Left colon (tissue), 2 donors: ENCODE measurements at regions not wholly inside any gene's neighbourhood (a gene's known extent, or its start where the extent isn't known, plus 50 kb on each side); places are given as distances from the start of the nearest gene placed in this dataset.

Experiments used
- ATAC-seq: fragments of 200-7000 bp; cut with Tn5 transposase; one replicate; pipeline ENCODE4 v1.9.1; 2020; ENCODE audit warnings: mild to moderate bottlenecking, moderate library complexity
- DNase-seq, 2 donors: peaks; one replicate each; pipeline ENCODE4 v3.0.0-alpha.2; 2020
- intact Hi-C, 2 donors: fragments of 100-400 bp; cut with DNase I in 1 of 2; cut with micrococcal nuclease in 1 of 2; formaldehyde crosslinking; loops; one replicate each; pipeline versions ENCODE4 v1.11.2 to v1.14.0; 2022; cut with DNase I, micrococcal nuclease
- donor health status: DM: no; HTN: no; CAD: no.
- donor health status: DM: yes; HTN: yes; CAD: no.

DNA sequence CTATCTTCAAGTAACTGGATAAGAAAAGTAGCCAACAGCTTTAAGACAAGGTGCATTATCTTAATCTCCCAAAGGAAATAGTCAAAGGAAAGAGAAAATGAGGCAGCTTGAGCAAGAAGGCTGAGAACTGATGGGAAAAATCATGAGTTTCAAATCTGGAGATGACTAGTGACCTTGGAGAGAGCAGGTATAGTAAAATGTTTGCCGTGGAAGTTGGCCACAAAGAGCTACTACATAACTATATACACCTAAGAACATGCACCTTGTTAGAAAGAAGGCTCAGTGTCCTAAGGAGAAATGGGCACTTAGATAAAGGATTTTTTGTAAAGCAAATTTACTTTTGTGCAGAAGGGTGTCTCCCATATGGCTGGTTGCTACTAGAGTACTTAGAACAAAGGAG is 80.8 kb upstream of the FSHB start:
- ATAC-seq (no peak), DNase-seq (no peak)
- intact Hi-C loops = no loop called here

- ATAC-seq (no peak), DNase-seq (no peak)
- intact Hi-C loops = no loop called here
These were observed 80.4 kb upstream of the FSHB start for GRCh38 chr11:30150425-30150824.

- ATAC-seq (no peak), DNase-seq (no peak)
- intact Hi-C loops = no loop called here
These were observed 77.8 kb upstream of the FSHB start for GRCh38 chr11:30153008-30153407.

DNA sequence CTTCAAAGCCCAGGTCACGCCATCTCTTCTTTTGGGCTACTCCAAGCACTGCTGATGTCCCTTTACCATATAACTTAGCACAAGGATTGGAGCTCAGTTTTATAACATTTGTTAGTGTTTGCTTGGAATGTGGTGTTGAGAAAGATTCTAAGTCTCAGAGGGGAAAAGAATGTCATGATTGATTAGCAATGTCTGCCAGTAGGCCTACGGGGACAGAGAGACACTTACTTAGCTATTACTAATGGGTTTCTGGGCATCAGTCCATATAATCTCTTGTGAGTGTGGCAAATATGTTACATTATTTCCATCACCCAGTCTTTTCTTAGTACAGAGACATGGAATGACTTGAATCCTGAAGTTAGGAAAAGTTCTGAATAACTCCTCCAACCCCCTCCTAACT is 75.4 kb upstream of the FSHB start:
- intact Hi-C loops = no loop called here
- ATAC-seq = no peak
- DNase-seq = no peak

DNA sequence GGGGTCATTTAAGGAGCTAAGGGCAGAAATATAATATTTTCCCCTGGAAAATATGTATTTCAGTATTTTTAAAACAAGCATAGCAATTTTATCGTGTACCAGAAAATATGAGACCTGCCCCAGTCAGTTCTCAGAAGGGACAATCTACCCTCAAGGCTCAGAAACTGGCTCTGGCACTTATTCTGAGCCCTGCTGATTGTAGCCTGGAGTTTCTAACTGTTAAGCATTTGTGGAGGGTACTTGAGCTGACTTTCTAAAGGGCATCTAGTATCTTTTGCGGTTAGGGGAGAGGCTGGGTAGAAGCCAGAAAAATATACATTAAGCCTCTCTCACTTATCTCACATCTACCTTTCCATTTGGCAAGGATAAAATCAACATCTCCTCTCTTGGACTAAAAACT is 71.3 kb upstream of the FSHB start:
- DNase-seq = no peak
- no peak for ATAC-seq
- intact Hi-C loops = no loop called here

DNA sequence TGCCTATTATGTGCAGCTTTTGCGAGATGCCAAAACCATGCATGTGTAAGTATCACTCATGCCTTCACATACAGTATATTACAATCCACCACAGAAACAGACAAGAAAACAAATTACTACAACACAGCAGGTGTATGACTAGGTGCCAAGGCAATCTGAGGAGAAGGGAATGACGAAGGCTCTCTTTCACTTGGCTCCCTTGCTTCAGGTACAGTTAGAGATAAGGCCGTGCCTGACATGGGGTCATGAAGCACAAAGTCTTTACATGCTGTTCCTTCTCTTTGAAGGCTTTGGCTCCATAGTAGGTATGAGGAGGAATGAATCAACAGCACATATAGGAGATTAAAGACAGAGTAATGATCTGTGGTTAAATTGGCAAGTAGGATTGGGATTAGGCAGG is 65.2 kb upstream of the FSHB start:
- intact Hi-C loops = no loop called here
- no peak for ATAC-seq
- DNase-seq = no peak

DNA sequence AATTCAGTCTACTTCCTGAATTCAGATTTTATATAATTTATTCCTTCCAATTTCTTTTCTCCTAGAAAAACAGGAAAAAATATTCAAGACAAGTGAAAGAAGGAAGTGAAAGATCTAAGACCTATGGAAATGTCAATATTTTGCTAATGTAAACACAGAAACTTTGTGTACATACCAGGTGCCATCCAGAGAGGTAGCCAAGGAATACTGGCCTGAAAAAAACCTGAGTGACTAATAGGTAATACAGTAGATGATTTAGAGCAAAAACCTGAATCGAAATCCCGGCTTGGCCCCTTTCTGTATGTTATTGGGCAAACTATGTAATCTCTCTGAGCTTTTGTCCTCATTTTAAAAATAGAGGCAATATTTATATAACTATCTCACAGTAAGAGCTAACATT is 59.2 kb upstream of the FSHB start:
- ATAC-seq = peak; percentile 87
- intact Hi-C loops = no loop called here
- DNase-seq = no peak

- ATAC-seq (peak; percentile 79), DNase-seq (no peak)
- intact Hi-C loops = no loop called here
These were observed 58.7 kb upstream of the FSHB start for GRCh38 chr11:30172158-30172557.

DNA sequence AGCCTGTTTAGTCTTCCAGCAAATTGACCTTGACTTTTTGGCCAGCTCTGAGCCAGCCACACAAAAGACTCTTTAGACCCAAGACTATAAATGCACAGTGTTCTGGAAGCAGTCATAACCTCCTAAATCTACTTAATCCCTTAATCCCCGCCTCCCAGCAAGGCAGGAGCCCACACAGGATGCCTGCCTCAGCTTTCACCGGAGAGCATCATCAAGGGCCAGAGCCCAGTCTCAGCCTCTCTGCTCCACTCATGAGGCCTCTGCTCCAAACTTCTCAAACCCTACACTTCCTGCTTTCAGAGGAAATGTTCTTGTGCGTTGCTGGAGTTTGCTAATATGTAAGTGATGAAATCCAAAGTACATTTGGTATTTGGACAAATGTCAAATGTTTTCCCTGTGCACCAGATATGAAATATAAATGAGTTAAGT is 57.9 kb upstream of the FSHB start:
- intact Hi-C loops = no loop called here
- DNase-seq (no peak), ATAC-seq (no peak)

DNA sequence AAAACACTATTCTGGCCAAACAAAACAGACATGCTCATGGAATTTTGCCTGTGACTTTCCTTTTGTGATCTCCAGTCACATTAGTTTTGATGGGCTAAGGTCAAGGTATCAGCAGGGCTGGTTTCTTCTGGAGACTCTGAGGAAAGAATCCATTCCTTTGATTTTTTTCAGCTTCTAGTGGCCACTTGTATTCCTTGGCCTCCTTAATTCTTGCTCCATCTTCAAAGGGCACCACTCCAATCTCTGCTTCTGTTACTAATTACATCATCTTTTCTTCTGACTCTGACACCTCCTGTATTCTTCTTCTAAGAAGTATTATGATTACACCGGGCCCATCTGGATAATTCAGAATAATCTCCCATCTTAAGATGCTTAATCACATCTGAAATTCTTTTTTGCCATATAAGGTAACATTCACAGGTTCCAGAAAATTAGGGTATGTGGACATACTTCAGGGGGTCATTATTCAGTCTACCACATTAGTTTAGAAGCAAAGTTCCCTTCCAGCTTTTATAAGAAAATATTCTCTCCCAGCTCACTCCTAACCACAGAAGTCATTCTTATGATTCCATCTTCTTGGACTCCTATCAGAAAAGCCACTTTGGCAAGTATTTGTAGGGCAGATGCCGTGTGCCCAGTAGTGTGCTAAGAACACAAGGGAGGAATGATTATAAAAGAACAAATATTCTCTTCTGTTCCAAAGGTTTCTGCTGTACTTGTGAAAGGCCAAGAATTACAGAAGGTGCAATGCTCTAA is 56.4 kb upstream of the FSHB start:
- intact Hi-C loops = no loop called here
- no peak for DNase-seq
- no peak for ATAC-seq
